A673 (cell line): ENCODE measurements at regions not wholly inside any gene's neighbourhood (a gene's known extent, or its start where the extent isn't known, plus 50 kb on each side); places are given as distances from the start of the nearest gene placed in this dataset.

Experiments
- BruUV-seq: library from RNA; stranded (reverse); fragments of 400-500 nt; replicated peaks from 2 replicates; lab custom pipeline; 2021; lab: Mats Ljungman, UMichigan
- CTCF ChIA-PET: fragments of 300-600 bp; sonication (Branson Sonifier 250); formaldehyde crosslinking; loops from one replicate; lab custom pipeline; 2022; ENCODE audit warnings: antibody characterized with exemption; lab: Charles Lee
- POLR2A ChIA-PET: fragments of 300-600 bp; sonication (Branson Sonifier 250); formaldehyde crosslinking; loops from one replicate; lab custom pipeline; 2022; ENCODE audit warnings: antibody characterized with exemption; ENCODE audit not compliant: low non-redundant PET; lab: Charles Lee
- DNase-seq: peaks from one replicate; pipeline ENCODE4 v3.0.0-alpha.2; 2015; ENCODE audit warnings: low spot score
- H3K27ac ChIP-seq: fragments of 200-600 bp; sonication (generic); 2 replicates; pipeline ENCODE4 v1.5.1; 2016; ENCODE audit warnings: mixed run types, low read depth, mild to moderate bottlenecking, mixed read lengths, antibody characterized with exemption, low read length; ENCODE audit not compliant: poor library complexity, severe bottlenecking
- H3K27me3 ChIP-seq: fragments of 200-600 bp; sonication (generic); replicated peaks from 2 replicates; pipeline ENCODE4 v1.6.1; 2017; ENCODE audit warnings: mixed run types, low read depth, mild to moderate bottlenecking, mixed read lengths, antibody characterized with exemption, low read length; ENCODE audit not compliant: insufficient read depth, poor library complexity
- H3K36me3 ChIP-seq: fragments of 200-600 bp; sonication (generic); 2 replicates; pipeline ENCODE4 v1.6.1; 2016; ENCODE audit warnings: mixed run types, mild to moderate bottlenecking, mixed read lengths, antibody characterized with exemption, low read length; ENCODE audit not compliant: insufficient read depth, poor library complexity, severe bottlenecking
- H3K4me1 ChIP-seq: fragments of 200-600 bp; sonication (generic); 2 replicates; pipeline ENCODE4 v1.6.1; 2017; ENCODE audit warnings: mixed run types, mild to moderate bottlenecking, mixed read lengths, antibody characterized with exemption, low read length; ENCODE audit not compliant: insufficient read depth, poor library complexity, severe bottlenecking
- H3K4me3 ChIP-seq: fragments of 200-600 bp; sonication (generic); 2 replicates; pipeline ENCODE4 v1.5.1; 2016; ENCODE audit warnings: low read depth, mixed run types, mild to moderate bottlenecking, mixed read lengths, low read length; ENCODE audit not compliant: poor library complexity, severe bottlenecking
- H3K9me3 ChIP-seq: fragments of 200-600 bp; sonication (generic); 2 replicates; pipeline ENCODE4 v1.6.1; 2016; ENCODE audit warnings: mixed run types, low read depth, mild to moderate bottlenecking, mixed read lengths, antibody characterized with exemption, low read length; ENCODE audit not compliant: poor library complexity, severe bottlenecking
- CTCF ChIP-seq: fragments of 300-800, 200-600 bp; sonication (generic); conservative IDR thresholded peaks from 2 replicates; pipeline ENCODE4 v1.5.1; 2017; ENCODE audit warnings: low read depth, mild to moderate bottlenecking, antibody characterized with exemption, low read length, moderate library complexity, mixed read lengths
- EZH2 ChIP-seq: fragments of 200-600 bp; sonication (generic); IDR thresholded peaks from 2 replicates; pipeline ENCODE4 v1.6.1; 2017; ENCODE audit warnings: borderline replicate concordance, low read depth, mild to moderate bottlenecking, mixed read lengths, antibody characterized with exemption, low read length; ENCODE audit not compliant: poor library complexity, severe bottlenecking
- intact Hi-C: fragments of 100-400 bp; cut with micrococcal nuclease; formaldehyde crosslinking; loops from one replicate; pipeline ENCODE4 v1.10.0; 2022; ENCODE audit not compliant: unreplicated experiment

GRCh38 chr20:12199703-12200102 lies 282.0 kb downstream of the BTBD3 start:
- H3K9me3 ChIP-seq, result no peaks in the 10 kb centered on the region
- no peaks in the 10 kb centered on the region for H3K4me1 ChIP-seq
- intact Hi-C loops, result no loop called here
- CTCF ChIA-PET, result no interaction called here
- no peaks in the 10 kb centered on the region for H3K36me3 ChIP-seq
- H3K4me3 ChIP-seq, result no peak overlapping the region
- no peak for DNase-seq
- no TSS peak for BruUV-seq
- TF ChIP-seq CTCF, result no peak
- TF ChIP-seq EZH2, result no peak
- H3K27ac ChIP-seq, result no peak overlapping the region
- POLR2A ChIA-PET, result no interaction called here
- no peaks in the 10 kb centered on the region for H3K27me3 ChIP-seq

- no TSS peak for BruUV-seq
- Histone ChIP-seq H3K4me3 (no peak overlapping the region), H3K27me3 (no peaks in the 10 kb centered on the region), H3K27ac (no peak overlapping the region), H3K4me1 (no peaks in the 10 kb centered on the region), H3K9me3 (no peaks in the 10 kb centered on the region), H3K36me3 (no peaks in the 10 kb centered on the region)
- ChIA-PET CTCF (no interaction called here), POLR2A (no interaction called here)
- intact Hi-C loops, result no loop called here
- DNase-seq, result peak; percentile 26
- TF ChIP-seq CTCF (no peak), EZH2 (no peak)
Measured at GRCh38 chr20:12201289-12201991, 283.7 kb downstream of the BTBD3 start.

GRCh38 chr20:12203399-12203798 lies 285.7 kb downstream of the BTBD3 start:
- no peak for DNase-seq
- BruUV-seq, result no TSS peak
- TF ChIP-seq EZH2 (no peak), CTCF (no peak)
- Histone ChIP-seq H3K4me1 (no peaks in the 10 kb centered on the region), H3K36me3 (no peaks in the 10 kb centered on the region), H3K27ac (no peak overlapping the region), H3K9me3 (no peaks in the 10 kb centered on the region), H3K27me3 (no peaks in the 10 kb centered on the region), H3K4me3 (no peak overlapping the region)
- POLR2A ChIA-PET, result no interaction called here
- CTCF ChIA-PET, result no interaction called here
- intact Hi-C loops, result no loop called here
